IMR-90 (cell line): ENCODE measurements at regions not wholly inside any gene's neighbourhood (a gene's known extent, or its start where the extent isn't known, plus 50 kb on each side); places are given as distances from the start of the nearest gene placed in this dataset.

Experiments
- ATAC-seq: fragments of 200-7000 bp; cut with Tn5 transposase; 2 replicates; pipeline ENCODE4 v1.9.1; 2020; ENCODE audit warnings: low read depth, mild to moderate bottlenecking, moderate library complexity
- BruUV-seq: library from RNA; stranded (reverse); fragments of 400-500 nt; replicated peaks from 2 replicates; lab custom pipeline; 2021; lab: Mats Ljungman, UMichigan
- CTCF ChIA-PET: fragments of 300-600 bp; formaldehyde crosslinking; extraction: SDS; loops from one replicate; lab custom pipeline; 2021; ENCODE audit warnings: antibody characterized with exemption; lab: Yijun Ruan, JAX
- POLR2A ChIA-PET: fragments of 300-600 bp; sonication (Branson Sonifier 250); formaldehyde crosslinking; loops from one replicate; lab custom pipeline; 2022; ENCODE audit warnings: antibody characterized with exemption; ENCODE audit not compliant: unreplicated experiment; lab: Charles Lee
- DNase-seq: peaks from one replicate; pipeline ENCODE4 v3.0.0; 2013
- H2AFZ ChIP-seq: replicated peaks from 2 replicates; pipeline ENCODE3; 2013; ENCODE audit warnings: low read length, mild to moderate bottlenecking; ENCODE audit not compliant: poor library complexity
- H2AK5ac ChIP-seq: 2 replicates; pipeline ENCODE4 v1.6.1; 2013; ENCODE audit warnings: low read depth, low read length, inconsistent platforms
- H2AK9ac ChIP-seq: replicated peaks from 2 replicates; pipeline ENCODE3; 2013; ENCODE audit warnings: mild to moderate bottlenecking, low read depth, low read length, moderate library complexity; ENCODE audit not compliant: poor library complexity
- H2BK120ac ChIP-seq: 2 replicates; pipeline ENCODE4 v1.6.1; 2013; ENCODE audit warnings: low read depth, low read length, inconsistent platforms
- H2BK15ac ChIP-seq: 3 replicates; pipeline ENCODE4 v1.6.1; 2013; ENCODE audit warnings: low read depth, low read length, inconsistent platforms
- H2BK20ac ChIP-seq: 2 replicates; pipeline ENCODE4 v1.6.1; 2013; ENCODE audit warnings: low read depth, mild to moderate bottlenecking, inconsistent platforms, low read length, moderate library complexity
- H2BK5ac ChIP-seq: 2 replicates; pipeline ENCODE4 v1.6.1; 2013; ENCODE audit warnings: mild to moderate bottlenecking, low read depth, low read length, inconsistent platforms; ENCODE audit not compliant: poor library complexity, severe bottlenecking
- H3K14ac ChIP-seq: replicated peaks from 2 replicates; pipeline ENCODE4 v1.6.1; 2013; ENCODE audit warnings: low read depth, low read length, inconsistent platforms
- H3K18ac ChIP-seq: 2 replicates; pipeline ENCODE4 v1.6.1; 2013; ENCODE audit warnings: low read depth, low read length, control low read depth
- H3K23ac ChIP-seq: 2 replicates; pipeline ENCODE4 v1.6.1; 2013; ENCODE audit warnings: low read depth, low read length, inconsistent platforms
- H3K27ac ChIP-seq: 2 replicates; pipeline ENCODE4 v1.5.1; 2013; ENCODE audit warnings: mild to moderate bottlenecking, control low read depth, low read length; ENCODE audit not compliant: insufficient read depth
- H3K27me3 ChIP-seq: 2 replicates; pipeline ENCODE4 v1.6.1; 2013; ENCODE audit warnings: low read length; ENCODE audit not compliant: control insufficient read depth, insufficient read depth
- H3K36me3 ChIP-seq: 2 replicates; pipeline ENCODE4 v1.6.1; 2013; ENCODE audit warnings: low read length, mixed read lengths; ENCODE audit not compliant: control insufficient read depth, insufficient read depth
- H3K4ac ChIP-seq: 2 replicates; pipeline ENCODE4 v1.6.1; 2013; ENCODE audit warnings: low read depth, low read length, inconsistent platforms
- H3K4me1 ChIP-seq: 2 replicates; pipeline ENCODE4 v1.6.1; 2013; ENCODE audit warnings: low read length, mixed read lengths; ENCODE audit not compliant: control insufficient read depth, insufficient read depth
- H3K4me2 ChIP-seq: 2 replicates; pipeline ENCODE4 v1.6.1; 2013; ENCODE audit warnings: low read depth, mild to moderate bottlenecking, control low read depth, low read length, moderate library complexity
- H3K4me3 ChIP-seq: 2 replicates; pipeline ENCODE4 v1.5.1; 2013; ENCODE audit warnings: low read depth, mild to moderate bottlenecking, control low read depth, low read length, moderate library complexity; ENCODE audit not compliant: insufficient read depth
- H3K56ac ChIP-seq: 2 replicates; pipeline ENCODE4 v1.6.1; 2013; ENCODE audit warnings: low read length, inconsistent platforms; ENCODE audit not compliant: insufficient read depth; ENCODE audit errors: extremely low read depth
- H3K79me1 ChIP-seq, 2 experiments: 2 replicates each; pipeline ENCODE4 v1.6.1; 2013; ENCODE audit warnings: low read length in 2 of 2, inconsistent platforms in 1 of 2, low read depth in 1 of 2
- H3K9ac ChIP-seq: 2 replicates; pipeline ENCODE4 v1.6.1; 2013; ENCODE audit warnings: low read depth, low read length, control low read depth
- H3K9me1 ChIP-seq: 2 replicates; pipeline ENCODE4 v1.6.1; 2013; ENCODE audit warnings: low read length, inconsistent platforms; ENCODE audit not compliant: insufficient read depth
- H3K9me3 ChIP-seq: 2 replicates; pipeline ENCODE4 v1.6.1; 2013; ENCODE audit warnings: low read length; ENCODE audit not compliant: control insufficient read depth, insufficient read depth
- H4K20me1 ChIP-seq: 2 replicates; pipeline ENCODE4 v1.6.1; 2013; ENCODE audit warnings: low read length, inconsistent platforms; ENCODE audit not compliant: insufficient read depth
- H4K5ac ChIP-seq: 2 replicates; pipeline ENCODE4 v1.6.1; 2013; ENCODE audit warnings: mild to moderate bottlenecking, low read depth, low read length, control low read depth
- H4K8ac ChIP-seq, 2 experiments: 2 replicates each; pipeline ENCODE4 v1.6.1; 2013; ENCODE audit warnings: low read depth in 2 of 2, low read length in 2 of 2, control low read depth in 1 of 2, inconsistent platforms in 1 of 2
- H4K91ac ChIP-seq: 2 replicates; pipeline ENCODE4 v1.6.1; 2013; ENCODE audit warnings: low read depth, low read length, inconsistent platforms; ENCODE audit not compliant: insufficient read depth
- CEBPB ChIP-seq: IDR thresholded peaks from 2 replicates; pipeline ENCODE4 v1.6.1; 2012; ENCODE audit warnings: low read depth, low read length, improper control_type of control experiment
- CTCF ChIP-seq: conservative IDR thresholded peaks from 2 replicates; pipeline ENCODE4 v1.5.1; 2012; ENCODE audit warnings: mild to moderate bottlenecking, low read depth, low read length, improper control_type of control experiment
- MAZ ChIP-seq: IDR thresholded peaks from 2 replicates; pipeline ENCODE4 v1.6.1; 2012; ENCODE audit warnings: low read depth, mild to moderate bottlenecking, low read length, improper control_type of control experiment, moderate library complexity, borderline replicate concordance
- NFE2L2 ChIP-seq: fragments of 150-350 bp; IDR thresholded peaks from 2 replicates; pipeline ENCODE4 v1.6.1; 2016; ENCODE audit warnings: low read depth, mild to moderate bottlenecking, low read length
- POLR2A ChIP-seq: IDR thresholded peaks from 2 replicates; pipeline ENCODE4 v1.6.1; 2012; ENCODE audit warnings: mild to moderate bottlenecking, low read depth, low read length
- WGBS, 2 experiments: methylation state at CpG; one replicate each; pipeline versions ENCODE4 v1.1.5 to v1.1.7; 2013; ENCODE audit warnings: missing lambda C conversion rate in 2 of 2; ENCODE audit not compliant: insufficient read length in 1 of 2; ENCODE audit errors: extremely low coverage in 2 of 2; 5-methylcytosine and 5-hydroxymethylcytosine counted together
- dilution Hi-C: fragments of 300-500 bp; cut with HindIII; formaldehyde crosslinking; loops from one replicate; pipeline ENCODE4 v1.14.3; 2018; ENCODE audit warnings: low sequenced_read_pairs; ENCODE audit not compliant: unreplicated experiment
- in situ Hi-C: fragments of 300-500 bp; cut with MboI; formaldehyde crosslinking; loops from 3 replicates; pipeline ENCODE4 v1.14.3; 2019; ENCODE audit warnings: low sequenced_read_pairs, inconsistent platforms, mixed read lengths
- intact Hi-C: fragments of 100-400 bp; cut with micrococcal nuclease; formaldehyde crosslinking; loops from 2 replicates; pipeline ENCODE4 v1.10.0; 2022

GRCh38 chr5:2553611-2554010, 197.9 kb downstream of the IRX2 start:
- ATAC-seq (no peak), DNase-seq (no peak)
- Histone ChIP-seq H3K14ac (no peak overlapping the region), H3K9ac (no peak overlapping the region), H3K27me3 (no peaks in the 10 kb centered on the region), H3K4ac (no peak overlapping the region), H3K9me3 (peaks cover 31% of the 10 kb centered on the region), H3K79me1 (no peaks in the 10 kb centered on the region), H4K5ac (no peak overlapping the region), H2AK5ac (no peak overlapping the region), H3K23ac (no peak overlapping the region), H4K8ac (no peak overlapping the region), H4K20me1 (no peaks in the 10 kb centered on the region), H3K9me1 (no peaks in the 10 kb centered on the region), H3K4me2 (no peak overlapping the region), H3K18ac (no peak overlapping the region), H2BK20ac (no peak overlapping the region), H4K91ac (no peak overlapping the region), H2AFZ (no peak overlapping the region), H2BK5ac (no peak overlapping the region), H3K56ac (no peak overlapping the region), H3K27ac (no peak overlapping the region), H3K36me3 (no peaks in the 10 kb centered on the region), H3K4me1 (no peaks in the 10 kb centered on the region), H2BK15ac (no peak overlapping the region), H2AK9ac (no peak overlapping the region), H2BK120ac (no peak overlapping the region), H3K4me3 (no peak overlapping the region)
- dilution Hi-C loops (no loop called here), intact Hi-C loops (no loop called here), in situ Hi-C loops (no loop called here)
- ChIA-PET CTCF (interaction anchor here (0.6 kb wide), 1 partner anchor 67 kb away, joined by 3 read pairs; no protein-coding TSS in a partner anchor), POLR2A (no interaction called here)
- WGBS, 2 experiments, result no CpG with 5 or more reads among the region's 2 CpGs
- TF ChIP-seq POLR2A, result no peak
- no peak for TF ChIP-seq NFE2L2
- no peak for TF ChIP-seq CEBPB
- no peak for TF ChIP-seq MAZ
- TF ChIP-seq CTCF, result no peak
- BruUV-seq, result no TSS peak
